Activated T-helper 1 cell treated with anti-CD3 and anti-CD28 coated beads, Interleukin-12 subunit alpha, Interleukin-12 subunit beta, Interleukin-2, Interleukin-4 antibody, amounts not matched to agents 30 ng/mL and 10 ng/mL and 1 ng/mL, durations not matched to agents 14 hours and 24 hours and 36 hours (primary cell): ENCODE measurements at regions not wholly inside any gene's neighbourhood (a gene's known extent, or its start where the extent isn't known, plus 50 kb on each side); places are given as distances from the start of the nearest gene placed in this dataset.

Source experiments
- DNase-seq: peaks from one replicate; pipeline ENCODE4 v3.0.0; 2021; ENCODE audit warnings: low spot score
- H3K27ac Mint-ChIP-seq: one replicate; pipeline ENCODE4 v1.8.0; 2021; ENCODE audit warnings: mild to moderate bottlenecking, mixed read lengths
- H3K27me3 Mint-ChIP-seq: one replicate; pipeline ENCODE4 v1.8.0; 2022; ENCODE audit warnings: mild to moderate bottlenecking, moderate library complexity, mixed read lengths; ENCODE audit not compliant: insufficient read depth
- H3K36me3 Mint-ChIP-seq: one replicate; pipeline ENCODE4 v1.8.0; 2021; ENCODE audit warnings: low read depth, mixed read lengths
- H3K4me1 Mint-ChIP-seq: one replicate; pipeline ENCODE4 v1.8.0; 2021; ENCODE audit warnings: low read depth, mixed read lengths
- H3K4me3 Mint-ChIP-seq: one replicate; pipeline ENCODE4 v1.8.0; 2021; ENCODE audit warnings: mild to moderate bottlenecking, moderate library complexity, mixed read lengths
- H3K9me3 Mint-ChIP-seq: one replicate; pipeline ENCODE4 v1.8.0; 2021; ENCODE audit warnings: mixed read lengths
- intact Hi-C: fragments of 100-400 bp; cut with micrococcal nuclease; formaldehyde crosslinking; loops from one replicate; pipeline ENCODE4 v1.15.1; 2024

- Mint-ChIP-seq H3K4me3 (no peak overlapping the region), H3K27me3 (peaks cover 14% of the 10 kb centered on the region), H3K4me1 (no peaks in the 10 kb centered on the region), H3K9me3 (no peaks in the 10 kb centered on the region), H3K27ac (no peak overlapping the region), H3K36me3 (no peaks in the 10 kb centered on the region)
- DNase-seq: no peak
- intact Hi-C loops: no loop called here
These were observed 116.1 kb upstream of the GPC1 start for GRCh38 chr2:240319221-240319854.

GRCh38 chr2:240319855-240320203 is 115.6 kb upstream of the GPC1 start:
- Mint-ChIP-seq H3K9me3 (no peaks in the 10 kb centered on the region), H3K36me3 (no peaks in the 10 kb centered on the region), H3K27ac (no peak overlapping the region), H3K4me3 (no peak overlapping the region), H3K4me1 (no peaks in the 10 kb centered on the region), H3K27me3 (peaks cover 10% of the 10 kb centered on the region)
- DNase-seq: no peak
- intact Hi-C loops: no loop called here

- H3K27ac Mint-ChIP-seq: no peak overlapping the region
- no peak for DNase-seq
- H3K4me1 Mint-ChIP-seq: no peaks in the 10 kb centered on the region
- intact Hi-C loops: no loop called here
- H3K36me3 Mint-ChIP-seq: no peaks in the 10 kb centered on the region
- peaks cover 10% of the 10 kb centered on the region for H3K27me3 Mint-ChIP-seq
- no peaks in the 10 kb centered on the region for H3K9me3 Mint-ChIP-seq
- no peak overlapping the region for H3K4me3 Mint-ChIP-seq
These were observed 115.1 kb upstream of the GPC1 start for GRCh38 chr2:240320204-240320993.

- no peaks in the 10 kb centered on the region for H3K9me3 Mint-ChIP-seq
- no peak overlapping the region for H3K27ac Mint-ChIP-seq
- intact Hi-C loops: no loop called here
- H3K4me3 Mint-ChIP-seq: no peak overlapping the region
- DNase-seq: no peak
- H3K36me3 Mint-ChIP-seq: no peaks in the 10 kb centered on the region
- H3K4me1 Mint-ChIP-seq: no peaks in the 10 kb centered on the region
- peaks cover 5% of the 10 kb centered on the region for H3K27me3 Mint-ChIP-seq
These were observed 113.1 kb upstream of the GPC1 start for GRCh38 chr2:240322231-240322955.

GRCh38 chr2:240322991-240323390 is 112.5 kb upstream of the GPC1 start:
- intact Hi-C loops: no loop called here
- no peaks in the 10 kb centered on the region for H3K36me3 Mint-ChIP-seq
- H3K9me3 Mint-ChIP-seq: no peaks in the 10 kb centered on the region
- DNase-seq: no peak
- no peaks in the 10 kb centered on the region for H3K4me1 Mint-ChIP-seq
- H3K27me3 Mint-ChIP-seq: peaks cover 5% of the 10 kb centered on the region
- H3K4me3 Mint-ChIP-seq: no peak overlapping the region
- no peak overlapping the region for H3K27ac Mint-ChIP-seq

GRCh38 chr2:240323601-240324291 is 111.7 kb upstream of the GPC1 start:
- no peaks in the 10 kb centered on the region for H3K4me1 Mint-ChIP-seq
- H3K27me3 Mint-ChIP-seq: peaks cover 3% of the 10 kb centered on the region
- no peak overlapping the region for H3K4me3 Mint-ChIP-seq
- H3K36me3 Mint-ChIP-seq: no peaks in the 10 kb centered on the region
- H3K9me3 Mint-ChIP-seq: no peaks in the 10 kb centered on the region
- intact Hi-C loops: no loop called here
- H3K27ac Mint-ChIP-seq: no peak overlapping the region
- DNase-seq: no peak

GRCh38 chr2:240324312-240325015 is 111.0 kb upstream of the GPC1 start:
- Mint-ChIP-seq H3K4me1 (no peaks in the 10 kb centered on the region), H3K36me3 (no peaks in the 10 kb centered on the region), H3K9me3 (no peaks in the 10 kb centered on the region), H3K27ac (no peak overlapping the region), H3K4me3 (no peak overlapping the region), H3K27me3 (no peaks in the 10 kb centered on the region)
- no peak for DNase-seq
- intact Hi-C loops: no loop called here

GRCh38 chr2:240325016-240326007 is 110.2 kb upstream of the GPC1 start:
- no peaks in the 10 kb centered on the region for H3K27me3 Mint-ChIP-seq
- no peak for DNase-seq
- no peaks in the 10 kb centered on the region for H3K36me3 Mint-ChIP-seq
- H3K4me3 Mint-ChIP-seq: no peak overlapping the region
- H3K27ac Mint-ChIP-seq: no peak overlapping the region
- no peaks in the 10 kb centered on the region for H3K4me1 Mint-ChIP-seq
- intact Hi-C loops: no loop called here
- H3K9me3 Mint-ChIP-seq: no peaks in the 10 kb centered on the region

- Mint-ChIP-seq H3K4me1 (no peaks in the 10 kb centered on the region), H3K4me3 (no peak overlapping the region), H3K9me3 (peaks cover 2% of the 10 kb centered on the region), H3K36me3 (no peaks in the 10 kb centered on the region), H3K27ac (no peak overlapping the region), H3K27me3 (peaks cover 1% of the 10 kb centered on the region)
- DNase-seq: no peak
- intact Hi-C loops: no loop called here
These were observed 109.2 kb upstream of the GPC1 start for GRCh38 chr2:240326246-240326645.

GRCh38 chr2:240326886-240327285 is 108.6 kb upstream of the GPC1 start:
- no peak for DNase-seq
- Mint-ChIP-seq H3K27ac (no peak overlapping the region), H3K27me3 (peaks cover 4% of the 10 kb centered on the region), H3K4me1 (no peaks in the 10 kb centered on the region), H3K4me3 (no peak overlapping the region), H3K36me3 (no peaks in the 10 kb centered on the region), H3K9me3 (peaks cover 4% of the 10 kb centered on the region)
- intact Hi-C loops: no loop called here

GRCh38 chr2:240327566-240327965 is 107.9 kb upstream of the GPC1 start:
- peaks cover 9% of the 10 kb centered on the region for H3K27me3 Mint-ChIP-seq
- no peaks in the 10 kb centered on the region for H3K4me1 Mint-ChIP-seq
- no peak overlapping the region for H3K4me3 Mint-ChIP-seq
- H3K36me3 Mint-ChIP-seq: no peaks in the 10 kb centered on the region
- intact Hi-C loops: no loop called here
- no peak for DNase-seq
- H3K9me3 Mint-ChIP-seq: peaks cover 4% of the 10 kb centered on the region
- H3K27ac Mint-ChIP-seq: no peak overlapping the region

GRCh38 chr2:240328526-240328925 is 106.9 kb upstream of the GPC1 start:
- no peak overlapping the region for H3K27ac Mint-ChIP-seq
- H3K4me3 Mint-ChIP-seq: no peak overlapping the region
- peaks cover 9% of the 10 kb centered on the region for H3K27me3 Mint-ChIP-seq
- DNase-seq: no peak
- no peaks in the 10 kb centered on the region for H3K36me3 Mint-ChIP-seq
- H3K4me1 Mint-ChIP-seq: no peaks in the 10 kb centered on the region
- H3K9me3 Mint-ChIP-seq: peaks cover 4% of the 10 kb centered on the region
- intact Hi-C loops: no loop called here
